Body of pancreas (tissue), 4 donors: ENCODE measurements at regions not wholly inside any gene's neighbourhood (a gene's known extent, or its start where the extent isn't known, plus 50 kb on each side); places are given as distances from the start of the nearest gene placed in this dataset.
"Not testable (repeated sequence)": the region's sequence is repeated elsewhere in the genome, so short reads cannot be mapped to it uniquely, and the experiment has no call there.

Experiments used
- ATAC-seq: fragments of 150-250 bp; one replicate; pipeline ENCODE4 v1.9.1; 2016
- DNase-seq, 4 donors: peaks; one replicate each; pipeline ENCODE4 v3.0.0-alpha.2; 2019
- H3K27ac ChIP-seq, 4 donors: fragments of 200-600 bp; sonication (generic); 1 replicate in 3 of 4; 2 replicates in 1 of 4; pipeline versions ENCODE4 v1.5.1 to v1.6.1; 2016 to 2019; ENCODE audit warnings: mild to moderate bottlenecking in 1 of 4, mixed read lengths in 1 of 4, moderate library complexity in 1 of 4
- H3K27me3 ChIP-seq, 2 donors: fragments of 200-600 bp; sonication (generic); one replicate each; pipeline ENCODE4 v1.6.0; 2016; ENCODE audit warnings: mild to moderate bottlenecking in 1 of 2
- H3K36me3 ChIP-seq, 2 donors: fragments of 200-600 bp; sonication (generic); replicated peaks in 1 of 2; 2 replicates each; pipeline ENCODE4 v1.5.1; 2016; ENCODE audit warnings: low read depth in 2 of 2; ENCODE audit not compliant: insufficient read depth in 1 of 2
- H3K4me1 ChIP-seq: fragments of 200-600 bp; sonication (generic); one replicate; pipeline ENCODE4 v1.6.0; 2016
- H3K4me3 ChIP-seq, 2 donors: fragments of 200-600 bp; sonication (generic); 1 replicate in 1 of 2; 2 replicates in 1 of 2; pipeline ENCODE4 v1.5.1; 2016 to 2019
- H3K9me3 ChIP-seq, 3 donors: fragments of 200-600 bp; sonication (generic); 1 replicate in 2 of 3; 2 replicates in 1 of 3; pipeline ENCODE4 v1.5.1; 2016
- POLR2A ChIP-seq, 3 donors: fragments of 450-650 bp; IDR thresholded peaks; one replicate each; pipeline ENCODE4 v1.6.1; 2016; ENCODE audit warnings: antibody characterized with exemption in 3 of 3, mild to moderate bottlenecking in 2 of 3
- WGBS, 2 donors: methylation state at CpG; one replicate each; pipeline ENCODE4 v1.1.5; 2017; 5-methylcytosine and 5-hydroxymethylcytosine counted together
- intact Hi-C: fragments of 100-400 bp; cut with DNase I; formaldehyde crosslinking; loops from one replicate; pipeline ENCODE4 v1.15.1; 2023
- TF ChIP-seq, protein P1 (sequence below), 7 experiments: fragments of 450-650 bp in 4 of 7; fragments of 200-600 bp in 3 of 7; sonication (generic) in 3 of 7; IDR thresholded peaks; one replicate each; pipeline ENCODE4 v1.5.1; 2016 to 2019; ENCODE audit warnings: antibody characterized with exemption in 7 of 7

DNA sequence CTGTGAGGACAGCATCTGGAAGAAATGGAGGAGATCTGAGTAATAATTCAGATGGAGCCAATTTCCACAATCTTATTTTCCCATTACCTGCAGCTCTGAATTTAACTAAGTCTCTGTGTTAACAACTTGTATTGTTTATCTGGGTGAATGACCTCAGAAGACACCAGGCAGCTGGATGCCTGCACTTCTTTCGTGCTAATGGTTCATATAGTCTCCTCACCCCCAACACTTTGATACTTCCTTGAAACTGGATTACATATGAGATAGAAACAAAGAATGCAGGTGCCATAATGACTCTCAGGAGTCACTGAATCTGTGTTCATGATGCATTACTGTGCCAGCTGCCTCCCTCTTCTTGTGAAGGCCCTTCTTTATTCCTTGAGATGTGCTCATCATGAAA is 125.6 kb upstream of the VPREB1 start:
- Histone ChIP-seq H3K27me3 (peaks cover 0 to 4% of the 10 kb centered on the region in 2 donors), H3K9me3 (no peaks in the 10 kb centered on the region), H3K4me1 (no peaks in the 10 kb centered on the region), H3K4me3 (no peak overlapping the region), H3K27ac (no peak overlapping the region), H3K36me3 (no peaks in the 10 kb centered on the region)
- intact Hi-C loops = no loop called here
- DNase-seq (no peak), ATAC-seq (no peak)
- TF ChIP-seq, protein P1, sequence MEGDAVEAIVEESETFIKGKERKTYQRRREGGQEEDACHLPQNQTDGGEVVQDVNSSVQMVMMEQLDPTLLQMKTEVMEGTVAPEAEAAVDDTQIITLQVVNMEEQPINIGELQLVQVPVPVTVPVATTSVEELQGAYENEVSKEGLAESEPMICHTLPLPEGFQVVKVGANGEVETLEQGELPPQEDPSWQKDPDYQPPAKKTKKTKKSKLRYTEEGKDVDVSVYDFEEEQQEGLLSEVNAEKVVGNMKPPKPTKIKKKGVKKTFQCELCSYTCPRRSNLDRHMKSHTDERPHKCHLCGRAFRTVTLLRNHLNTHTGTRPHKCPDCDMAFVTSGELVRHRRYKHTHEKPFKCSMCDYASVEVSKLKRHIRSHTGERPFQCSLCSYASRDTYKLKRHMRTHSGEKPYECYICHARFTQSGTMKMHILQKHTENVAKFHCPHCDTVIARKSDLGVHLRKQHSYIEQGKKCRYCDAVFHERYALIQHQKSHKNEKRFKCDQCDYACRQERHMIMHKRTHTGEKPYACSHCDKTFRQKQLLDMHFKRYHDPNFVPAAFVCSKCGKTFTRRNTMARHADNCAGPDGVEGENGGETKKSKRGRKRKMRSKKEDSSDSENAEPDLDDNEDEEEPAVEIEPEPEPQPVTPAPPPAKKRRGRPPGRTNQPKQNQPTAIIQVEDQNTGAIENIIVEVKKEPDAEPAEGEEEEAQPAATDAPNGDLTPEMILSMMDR (IDR thresholded peaks at IDR 0.05) = no peak
- no peak for TF ChIP-seq POLR2A (IDR thresholded peaks at IDR 0.05)
- 72 to 94% methylated on average over 1 of the region's 1 CpG for WGBS, 2 donors

DNA sequence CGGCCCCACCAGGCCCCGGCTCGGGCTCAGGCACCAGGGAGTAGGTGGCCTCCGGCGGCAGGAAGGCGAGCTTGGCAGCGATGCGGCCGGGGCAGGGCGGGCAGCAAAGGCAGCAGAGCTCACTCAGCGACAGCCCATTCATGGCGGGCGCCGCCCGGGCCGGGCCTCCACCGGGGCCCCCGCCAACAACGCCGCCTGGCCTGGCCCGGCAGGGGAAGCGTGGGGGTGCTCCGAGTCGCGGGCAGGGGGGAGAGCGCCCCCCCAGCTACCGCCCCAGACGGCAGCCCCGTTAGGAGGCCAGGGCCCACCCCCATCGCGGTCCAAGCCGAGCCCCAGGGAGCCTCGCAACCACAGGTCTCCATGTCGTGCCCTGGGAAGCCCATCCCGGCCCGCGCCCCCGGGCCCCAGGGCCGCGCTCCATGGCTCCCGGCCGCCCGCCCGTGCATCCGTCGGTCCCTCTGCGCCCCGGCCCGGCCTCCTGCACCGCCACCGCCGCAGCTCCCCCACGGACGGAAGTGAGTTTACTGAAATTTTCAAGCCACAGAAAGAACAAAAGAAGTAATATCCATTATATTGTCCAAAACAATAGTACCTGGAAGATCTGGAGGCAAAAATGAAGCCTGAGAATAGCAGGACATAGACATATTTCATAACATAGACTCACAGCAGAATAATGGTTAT is 126.6 kb upstream of the VPREB1 start:
- DNase-seq, H3K9me3 ChIP-seq, H3K27me3 ChIP-seq, H3K36me3 ChIP-seq, H3K27ac ChIP-seq, H3K4me1 ChIP-seq, intact Hi-C loops, H3K4me3 ChIP-seq, ATAC-seq: not testable (repeated sequence)
- WGBS, 2 donors = 23 to 27% methylated on average over 25 to 45 of the region's 54 CpGs

DNA sequence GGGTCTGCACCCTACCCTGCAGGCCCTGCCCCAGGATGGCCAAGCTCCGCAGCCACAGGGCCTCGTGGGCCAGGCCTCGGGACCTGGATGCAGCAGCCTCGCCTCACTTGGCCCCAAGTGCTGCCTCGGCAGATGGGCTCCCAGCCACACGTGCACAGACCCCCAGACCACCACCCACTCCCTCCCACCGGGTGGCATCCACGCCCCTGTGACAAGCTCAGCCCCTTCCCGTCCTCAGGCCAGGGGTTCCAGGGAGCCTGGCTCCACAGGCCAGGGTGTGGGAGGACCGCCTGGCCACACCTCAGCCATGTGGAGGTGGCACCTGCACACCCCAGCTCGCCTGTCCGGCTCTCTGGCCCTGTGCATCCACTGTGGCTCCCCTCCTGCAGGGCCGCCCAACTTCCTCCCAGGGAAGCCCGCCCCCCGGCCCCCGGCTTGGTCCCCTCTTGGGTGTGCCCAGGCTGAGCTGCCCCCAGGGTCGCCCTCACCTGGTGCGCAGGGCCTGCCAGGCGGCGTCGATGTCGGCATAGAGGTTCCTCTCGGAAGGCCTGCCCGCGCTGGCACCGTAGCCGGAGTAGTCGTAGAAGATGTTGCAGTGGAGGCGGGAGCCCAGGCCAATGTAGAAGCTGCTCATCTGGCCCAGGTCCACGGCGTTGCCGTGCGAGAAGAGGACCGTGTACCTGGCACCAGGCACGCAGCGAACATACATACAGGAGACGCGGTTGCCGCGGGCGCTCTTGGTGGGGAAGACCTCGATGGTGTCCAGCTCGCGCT is 127.4 kb upstream of the VPREB1 start:
- not testable (repeated sequence) for H3K4me3 ChIP-seq, DNase-seq
- 64 to 65% methylated on average over 5 to 24 of the region's 44 CpGs for WGBS, 2 donors

DNA sequence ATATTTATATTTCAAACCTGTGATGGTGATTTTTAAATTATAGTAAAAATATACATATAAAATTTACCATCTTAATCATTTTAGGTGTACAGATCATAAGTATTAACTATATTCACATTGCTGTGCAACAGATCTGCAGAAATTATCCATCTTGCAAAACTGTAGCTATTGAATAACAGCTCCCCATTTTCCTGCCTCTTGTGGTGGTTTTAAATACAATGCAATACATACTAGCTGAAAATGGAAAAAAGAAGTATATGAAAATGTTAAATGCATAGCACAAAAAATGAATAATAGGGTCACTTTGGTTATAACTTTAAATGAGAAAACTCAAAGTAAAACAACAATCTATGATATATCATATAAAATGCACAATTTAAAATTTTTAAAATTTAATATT is 130.9 kb upstream of the VPREB1 start:
- intact Hi-C loops = no loop called here
- TF ChIP-seq, protein P1 (IDR thresholded peaks at IDR 0.05) = no peak
- TF ChIP-seq POLR2A (IDR thresholded peaks at IDR 0.05) = no peak
- no peaks in the 10 kb centered on the region for H3K27me3 ChIP-seq
- no peaks in the 10 kb centered on the region for H3K4me1 ChIP-seq
- H3K9me3 ChIP-seq = no peaks in the 10 kb centered on the region
- H3K27ac ChIP-seq = no peak overlapping the region
- DNase-seq (no peak), ATAC-seq (no peak)
- H3K36me3 ChIP-seq = no peaks in the 10 kb centered on the region
- no peak overlapping the region for H3K4me3 ChIP-seq

More for the DNA sequence above, 127.4 kb upstream of the VPREB1 start:
- H3K9me3 ChIP-seq, ATAC-seq, H3K36me3 ChIP-seq, H3K27me3 ChIP-seq, H3K4me1 ChIP-seq, intact Hi-C loops, H3K27ac ChIP-seq: not testable (repeated sequence)

DNA sequence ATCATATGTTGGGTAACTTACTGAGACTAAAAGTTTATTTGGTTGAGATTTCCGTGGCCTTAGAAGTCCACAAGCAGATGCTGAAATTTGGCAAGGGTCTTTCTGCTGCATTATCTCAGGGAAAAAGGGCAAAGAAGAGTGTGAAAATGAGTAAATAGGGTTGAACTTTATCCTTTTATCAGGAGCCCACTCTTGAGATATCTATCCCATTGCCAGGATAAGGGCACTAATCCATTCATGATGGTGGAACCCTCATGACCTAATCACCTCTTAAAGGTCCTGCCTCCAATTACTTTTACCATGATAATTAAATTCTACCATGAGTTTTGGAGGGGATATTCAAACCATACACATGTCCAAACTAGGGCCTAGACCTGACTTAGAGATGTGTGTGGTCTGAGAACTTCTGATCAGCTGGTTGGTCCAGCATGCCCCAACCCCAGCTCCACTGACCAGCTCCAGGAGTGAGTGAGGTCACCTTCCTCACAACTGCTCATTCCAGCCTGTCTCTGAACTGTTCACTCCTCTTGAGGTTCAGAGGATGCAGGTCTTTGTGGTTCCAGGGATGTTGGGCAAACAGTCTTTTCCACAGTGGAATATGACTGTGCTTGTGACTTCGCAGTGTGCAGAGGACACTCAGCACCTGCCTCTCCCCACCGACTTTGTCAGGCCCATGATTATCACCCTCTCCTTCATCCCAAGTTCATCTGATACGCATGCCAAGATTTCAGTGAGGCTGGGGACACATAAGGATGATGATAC is 130.1 kb upstream of the TOP3B start:
- intact Hi-C loops = no loop called here
- no peak overlapping the region for H3K4me3 ChIP-seq
- WGBS, 2 donors = 76 to 78% methylated on average over 4 of the region's 4 CpGs
- H3K27ac ChIP-seq = no peak overlapping the region
- H3K36me3 ChIP-seq = no peaks in the 10 kb centered on the region
- ATAC-seq = no peak
- no peaks in the 10 kb centered on the region for H3K9me3 ChIP-seq
- no peaks in the 10 kb centered on the region for H3K27me3 ChIP-seq
- H3K4me1 ChIP-seq = no peaks in the 10 kb centered on the region
- TF ChIP-seq, protein P1 (IDR thresholded peaks at IDR 0.05) = no peak
- TF ChIP-seq POLR2A (IDR thresholded peaks at IDR 0.05) = no peak
- no peak for DNase-seq
